GM12878 (cell line): ENCODE measurements at regions not wholly inside any gene's neighbourhood (a gene's known extent, or its start where the extent isn't known, plus 50 kb on each side); places are given as distances from the start of the nearest gene placed in this dataset.

Source experiments
- ATAC-seq: fragments of 200-7000 bp; cut with Tn5 transposase; 3 replicates; pipeline ENCODE4 v1.9.1; 2020; ENCODE audit warnings: mild to moderate bottlenecking, moderate library complexity
- BruUV-seq: library from RNA; stranded (reverse); fragments of 400-500 nt; replicated peaks from 2 replicates; lab custom pipeline; 2021; lab: Mats Ljungman, UMichigan
- CTCF ChIA-PET: fragments of 300-600 bp; sonication (Branson Sonifier 250); formaldehyde crosslinking; extraction: SDS; loops from one replicate; lab custom pipeline; 2021; ENCODE audit warnings: inconsistent platforms; lab: Yijun Ruan, JAX
- POLR2A ChIA-PET: fragments of 350-600 bp; formaldehyde crosslinking; extraction: SDS; loops from one replicate; lab custom pipeline; 2021; ENCODE audit warnings: inconsistent platforms; lab: Charles Lee
- RAD21 ChIA-PET: fragments of 300-600 bp; sonication (Branson Sonifier 250); formaldehyde crosslinking; loops from one replicate; lab custom pipeline; 2023; ENCODE audit warnings: antibody characterized with exemption; ENCODE audit not compliant: unreplicated experiment; lab: Charles Lee
- SMC1A ChIA-PET: fragments of 300-600 bp; sonication (Branson Sonifier 250); formaldehyde crosslinking; loops from one replicate; lab custom pipeline; 2023; ENCODE audit not compliant: unreplicated experiment, uncharacterized antibody; lab: Charles Lee
- DNase-seq: peaks from one replicate; pipeline ENCODE4 v3.0.0-alpha.2; 2011; ENCODE audit warnings: low read depth, low spot score
- FAIRE-seq: peaks from 3 replicates; lab custom pipeline; 2011; peaks lifted over from hg19 to GRCh38; lab: Jason Lieb, UNC
- H2AFZ ChIP-seq: 2 replicates; pipeline ENCODE4 v1.6.0; 2011; ENCODE audit warnings: low read depth, low read length, control low read depth; ENCODE audit not compliant: control insufficient read depth
- H3K27ac ChIP-seq: 2 replicates; pipeline ENCODE4 v1.5.1; 2011; ENCODE audit warnings: control low read depth; ENCODE audit not compliant: control insufficient read depth, insufficient read depth
- H3K27me3 ChIP-seq, 2 experiments: replicated peaks in 1 of 2; 2 replicates each; pipeline versions ENCODE4 v1.6.0 to v1.6.1; 2011; ENCODE audit warnings: low read length in 1 of 2; ENCODE audit not compliant: control insufficient read depth in 2 of 2, insufficient read depth in 2 of 2
- H3K36me3 ChIP-seq, 2 experiments: 2 replicates each; pipeline ENCODE4 v1.5.1; 2011; ENCODE audit warnings: low read length in 1 of 2; ENCODE audit not compliant: control insufficient read depth in 2 of 2, insufficient read depth in 2 of 2
- H3K4me1 ChIP-seq: 2 replicates; pipeline ENCODE4 v1.6.1; 2011; ENCODE audit warnings: mild to moderate bottlenecking, low read length, moderate library complexity, mixed read lengths; ENCODE audit not compliant: control insufficient read depth, insufficient read depth
- H3K4me2 ChIP-seq: 2 replicates; pipeline ENCODE4 v1.6.0; 2011; ENCODE audit warnings: control low read depth; ENCODE audit not compliant: control insufficient read depth, insufficient read depth
- H3K4me3 ChIP-seq: fragments of 200-600 bp; sonication (generic); 2 replicates; pipeline ENCODE4 v1.5.1; 2016
- H3K79me2 ChIP-seq: 2 replicates; pipeline ENCODE4 v1.6.0; 2011; ENCODE audit warnings: low read length; ENCODE audit not compliant: control insufficient read depth, insufficient read depth
- H3K9ac ChIP-seq: 2 replicates; pipeline ENCODE4 v1.8.0; 2011; ENCODE audit warnings: low read length, control low read depth, mixed read lengths; ENCODE audit not compliant: control insufficient read depth, insufficient read depth
- H3K9me3 ChIP-seq: replicated peaks from 3 replicates; pipeline ENCODE4 v1.5.1; 2011; ENCODE audit warnings: mild to moderate bottlenecking, low read length; ENCODE audit not compliant: control insufficient read depth, insufficient read depth
- H4K20me1 ChIP-seq: 2 replicates; pipeline ENCODE4 v1.6.0; 2011; ENCODE audit not compliant: control insufficient read depth, insufficient read depth
- BCL3 ChIP-seq: IDR thresholded peaks from 2 replicates; pipeline ENCODE4 v1.6.1; 2011; ENCODE audit warnings: borderline replicate concordance, low read depth, mild to moderate bottlenecking, moderate library complexity, low read length; ENCODE audit not compliant: insufficient read depth, poor library complexity, severe bottlenecking
- CBFB ChIP-seq: IDR thresholded peaks from 2 replicates; pipeline ENCODE4 v1.6.1; 2016; ENCODE audit warnings: antibody characterized with exemption, low read depth
- CEBPB ChIP-seq, 2 experiments: fragments of 150-350 bp in 1 of 2; IDR thresholded peaks; 2 replicates each; pipeline ENCODE4 v1.6.1; 2012 to 2014; ENCODE audit warnings: low read depth in 2 of 2, low read length in 2 of 2, borderline replicate concordance in 1 of 2, inconsistent platforms in 1 of 2
- FOXM1 ChIP-seq: IDR thresholded peaks from 2 replicates; pipeline ENCODE4 v1.6.1; 2012; ENCODE audit warnings: low read depth, mild to moderate bottlenecking, inconsistent platforms, low read length, moderate library complexity
- NFYA ChIP-seq: IDR thresholded peaks from 2 replicates; pipeline ENCODE4 v1.6.1; 2011; ENCODE audit warnings: low read depth, mild to moderate bottlenecking, low read length, improper control_type of control experiment, borderline replicate concordance
- NRF1 ChIP-seq: conservative IDR thresholded peaks from 2 replicates; pipeline ENCODE4 v1.6.1; 2011; ENCODE audit warnings: mild to moderate bottlenecking, low read depth, low read length, improper control_type of control experiment
- PKNOX1 ChIP-seq: fragments of 450-650 bp; IDR thresholded peaks from 2 replicates; pipeline ENCODE4 v1.6.1; 2016; ENCODE audit warnings: mild to moderate bottlenecking
- SMAD1 ChIP-seq: fragments of 450-650 bp; IDR thresholded peaks from 2 replicates; pipeline ENCODE4 v1.6.1; 2018; ENCODE audit warnings: mild to moderate bottlenecking, low read depth; ENCODE audit not compliant: partially characterized antibody
- SMC3 ChIP-seq: IDR thresholded peaks from 2 replicates; pipeline ENCODE4 v1.6.1; 2011; ENCODE audit warnings: low read length, improper control_type of control experiment, borderline replicate concordance
- ZBTB4 ChIP-seq: fragments of 450-650 bp; formaldehyde crosslinking; IDR thresholded peaks from 2 replicates; pipeline ENCODE4 v1.4.0; 2022; ENCODE audit warnings: mild to moderate bottlenecking, moderate library complexity
- ZZZ3 ChIP-seq: IDR thresholded peaks from 2 replicates; pipeline ENCODE4 v1.6.1; 2011; ENCODE audit warnings: low read depth; ENCODE audit not compliant: control insufficient read depth, insufficient read length
- WGBS: methylation state at CpG from one replicate; pipeline ENCODE4 v1.1.6; 2016; ENCODE audit warnings: low lambda C conversion rate; ENCODE audit not compliant: insufficient replicate concordance, insufficient coverage; ENCODE audit errors: missing lambda C conversion rate; 5-methylcytosine and 5-hydroxymethylcytosine counted together
- in situ Hi-C: fragments of 300-500 bp; cut with MboI; formaldehyde crosslinking; loops from 9 replicates; pipeline ENCODE4 v1.14.3; 2018; ENCODE audit warnings: mixed read lengths
- intact Hi-C: fragments of 100-400 bp; cut with micrococcal nuclease; formaldehyde crosslinking; loops from one replicate; pipeline ENCODE4 v1.14.2; 2022; ENCODE audit not compliant: unreplicated experiment

- H3K4me2 ChIP-seq: no peak overlapping the region
Observed at GRCh38 chr6:144809120-144809519, 524.0 kb downstream of the UTRN start.

GRCh38 chr6:144809969-144810368 is 524.8 kb downstream of the UTRN start:
- no peak overlapping the region for H3K4me2 ChIP-seq
- no peak for FAIRE-seq
- no TSS peak for BruUV-seq
- H2AFZ ChIP-seq: no peak overlapping the region
- no peaks in the 10 kb centered on the region for H3K9me3 ChIP-seq
- in situ Hi-C loops (no loop called here), intact Hi-C loops (no loop called here)
- H3K4me3 ChIP-seq: no peak overlapping the region
- no peaks in the 10 kb centered on the region for H3K79me2 ChIP-seq
- DNase-seq: no peak
- no peaks in the 10 kb centered on the region; a peak in 1 of 4 replicates for H3K36me3 ChIP-seq
- ChIA-PET SMC1A (interaction anchor here (0.9 kb wide), 1 partner anchor 54 kb away, joined by 4 read pairs; no protein-coding TSS in a partner anchor), CTCF (no interaction called here), POLR2A (no interaction called here), RAD21 (no interaction called here)
- H4K20me1 ChIP-seq: no peaks in the 10 kb centered on the region
- no peaks in the 10 kb centered on the region for H3K4me1 ChIP-seq
- 85% methylated on average over 5 of the region's 5 CpGs for WGBS
- no peak for ATAC-seq
- no peak overlapping the region for H3K27ac ChIP-seq
- no peak overlapping the region for H3K9ac ChIP-seq
- H3K27me3 ChIP-seq: no peaks in the 10 kb centered on the region
- TF ChIP-seq ZBTB4 (CRISPR knock-in tag): no peak
- TF ChIP-seq FOXM1: no peak
- TF ChIP-seq PKNOX1: no peak

More at GRCh38 chr6:144809120-144809519, 524.0 kb downstream of the UTRN start:
- intact Hi-C loops: no loop called here
- Histone ChIP-seq H3K9me3 (no peaks in the 10 kb centered on the region), H3K9ac (no peak overlapping the region), H3K79me2 (no peaks in the 10 kb centered on the region), H3K27me3 (no peaks in the 10 kb centered on the region), H3K4me3 (no peak overlapping the region), H3K36me3 (no peaks in the 10 kb centered on the region; a peak in 1 of 4 replicates), H3K4me1 (no peaks in the 10 kb centered on the region), H2AFZ (no peak overlapping the region), H3K27ac (no peak overlapping the region), H4K20me1 (no peaks in the 10 kb centered on the region)
- ATAC-seq (no peak), FAIRE-seq (no peak), DNase-seq (no peak)
- ChIA-PET CTCF (no interaction called here), RAD21 (no interaction called here), SMC1A (no interaction called here), POLR2A (no interaction called here)
- 100% methylated on average over 1 of the region's 1 CpG for WGBS
- no peak for TF ChIP-seq SMC3
- TF ChIP-seq SMAD1: no peak
- no peak for TF ChIP-seq CBFB
- TF ChIP-seq NRF1: no peak
- TF ChIP-seq NFYA: no peak
- no peak for TF ChIP-seq BCL3
- TF ChIP-seq ZZZ3: no peak
- no peak for TF ChIP-seq CEBPB (IDR thresholded peaks at IDR 0.05; ENCODE audit: borderline replicate concordance in 1 of 2, low read depth in 2 of 2, low read length in 2 of 2)
- in situ Hi-C loops: no loop called here
- BruUV-seq: no TSS peak
